GM12875 (cell line): ENCODE measurements at regions not wholly inside any gene's neighbourhood (a gene's known extent, or its start where the extent isn't known, plus 50 kb on each side); places are given as distances from the start of the nearest gene placed in this dataset.

Experiments
- H3K4me3 ChIP-seq: one replicate; pipeline ENCODE4 v1.5.1; 2011; ENCODE audit warnings: low read depth, low read length, control low read depth
- TF ChIP-seq, protein P1 (sequence below): IDR thresholded peaks from 2 replicates; pipeline ENCODE4 v1.5.1; 2011; ENCODE audit warnings: low read depth, mild to moderate bottlenecking, control low read depth, inconsistent platforms, low read length, moderate library complexity, borderline replicate concordance; ENCODE audit not compliant: insufficient read depth

- TF ChIP-seq, protein P1, sequence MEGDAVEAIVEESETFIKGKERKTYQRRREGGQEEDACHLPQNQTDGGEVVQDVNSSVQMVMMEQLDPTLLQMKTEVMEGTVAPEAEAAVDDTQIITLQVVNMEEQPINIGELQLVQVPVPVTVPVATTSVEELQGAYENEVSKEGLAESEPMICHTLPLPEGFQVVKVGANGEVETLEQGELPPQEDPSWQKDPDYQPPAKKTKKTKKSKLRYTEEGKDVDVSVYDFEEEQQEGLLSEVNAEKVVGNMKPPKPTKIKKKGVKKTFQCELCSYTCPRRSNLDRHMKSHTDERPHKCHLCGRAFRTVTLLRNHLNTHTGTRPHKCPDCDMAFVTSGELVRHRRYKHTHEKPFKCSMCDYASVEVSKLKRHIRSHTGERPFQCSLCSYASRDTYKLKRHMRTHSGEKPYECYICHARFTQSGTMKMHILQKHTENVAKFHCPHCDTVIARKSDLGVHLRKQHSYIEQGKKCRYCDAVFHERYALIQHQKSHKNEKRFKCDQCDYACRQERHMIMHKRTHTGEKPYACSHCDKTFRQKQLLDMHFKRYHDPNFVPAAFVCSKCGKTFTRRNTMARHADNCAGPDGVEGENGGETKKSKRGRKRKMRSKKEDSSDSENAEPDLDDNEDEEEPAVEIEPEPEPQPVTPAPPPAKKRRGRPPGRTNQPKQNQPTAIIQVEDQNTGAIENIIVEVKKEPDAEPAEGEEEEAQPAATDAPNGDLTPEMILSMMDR: no peak
- H3K4me3 ChIP-seq: no peak overlapping the region
These were observed 436.9 kb downstream of the EIPR1 start for GRCh38 chr2:2940702-2941101.

DNA sequence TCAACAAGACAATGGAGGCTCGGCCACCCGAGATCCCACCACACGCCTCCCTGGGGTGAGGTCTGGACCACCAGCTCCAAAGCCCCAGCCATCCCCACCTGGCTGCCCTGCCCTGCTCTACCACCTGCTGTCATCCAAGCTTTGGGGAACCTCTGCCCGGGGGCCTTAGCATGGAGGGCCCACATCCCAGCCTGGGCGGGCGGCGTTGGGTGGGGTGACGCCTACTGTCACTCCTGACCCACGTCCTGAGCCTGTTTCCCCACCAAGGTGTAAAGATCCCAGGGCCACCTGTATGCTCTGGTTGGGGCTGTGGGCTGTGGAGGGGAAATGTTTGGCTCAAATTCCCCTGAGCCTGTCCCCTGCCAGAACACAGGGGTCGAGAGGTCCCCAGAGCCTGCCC is 437.6 kb downstream of the EIPR1 start:
- TF ChIP-seq, protein P1: no peak

GRCh38 chr2:2939078-2939795 is 438.4 kb downstream of the EIPR1 start:
- TF ChIP-seq, protein P1: no peak

More for the DNA sequence above, 437.6 kb downstream of the EIPR1 start:
- H3K4me3 ChIP-seq: no peak overlapping the region

DNA sequence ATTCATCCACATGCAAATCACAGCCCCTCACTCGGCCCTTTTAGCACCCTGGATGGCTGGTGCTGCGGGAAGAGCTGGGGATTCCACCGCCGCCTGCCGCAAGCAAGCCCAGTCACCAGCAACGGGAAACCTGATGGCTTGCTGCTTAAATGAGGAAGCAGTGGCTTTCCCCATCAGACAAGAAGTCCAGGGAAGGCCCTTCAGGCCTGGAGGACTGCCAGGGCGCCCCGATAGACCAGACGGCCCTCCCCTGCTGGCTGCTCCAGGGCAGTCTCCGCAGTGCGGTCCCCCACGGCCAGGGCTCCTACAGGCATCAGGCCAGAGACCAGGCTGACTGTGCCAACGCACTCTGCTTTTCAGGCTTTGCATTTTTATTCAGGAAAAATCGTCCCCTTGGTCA is 439.1 kb downstream of the EIPR1 start:
- TF ChIP-seq, protein P1: no peak
- H3K4me3 ChIP-seq: no peak overlapping the region

More at GRCh38 chr2:2939078-2939795, 438.4 kb downstream of the EIPR1 start:
- no peak overlapping the region for H3K4me3 ChIP-seq

DNA sequence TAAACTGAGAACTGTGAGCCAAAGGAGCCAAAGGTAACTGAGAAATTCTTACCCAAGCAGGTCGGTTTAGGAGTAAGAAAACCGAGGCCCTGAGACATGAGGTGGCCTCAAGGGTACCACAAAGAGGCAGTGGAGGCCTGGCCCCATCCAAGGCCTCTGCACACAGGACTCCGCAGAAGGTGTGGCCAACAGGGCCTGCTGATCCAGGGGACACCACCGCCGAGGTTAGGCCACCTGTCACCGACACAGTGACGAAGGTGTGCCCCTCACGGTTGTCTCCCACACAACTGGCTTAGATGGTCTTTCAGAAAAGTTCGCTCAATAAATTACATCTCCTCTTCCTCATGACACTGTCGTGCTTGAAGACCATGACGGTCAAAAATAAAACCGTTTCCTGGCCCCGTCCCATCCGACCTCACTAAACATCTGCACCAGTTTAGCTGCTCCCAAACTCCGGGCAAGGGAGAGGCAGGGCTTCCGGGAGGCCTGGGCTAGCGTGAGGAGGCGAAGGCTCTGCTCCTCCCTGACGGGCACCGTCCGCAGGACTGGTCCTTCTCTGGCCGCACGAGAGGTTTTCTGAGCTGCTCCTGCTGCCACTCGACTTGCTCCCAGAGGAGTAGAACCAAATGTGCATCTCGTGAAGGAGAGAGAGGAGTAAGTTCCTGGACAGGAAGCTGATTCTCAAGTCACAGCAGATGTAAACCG is 442.0 kb downstream of the EIPR1 start:
- TF ChIP-seq, protein P1: no peak
- no peak overlapping the region for H3K4me3 ChIP-seq

- TF ChIP-seq, protein P1: no peak
- no peak overlapping the region for H3K4me3 ChIP-seq
These were observed 444.2 kb downstream of the EIPR1 start for GRCh38 chr2:2933426-2933825.
